Tibial nerve (tissue), 4 donors: ENCODE measurements at regions not wholly inside any gene's neighbourhood (a gene's known extent, or its start where the extent isn't known, plus 50 kb on each side); places are given as distances from the start of the nearest gene placed in this dataset.

Source experiments
- DNase-seq, 2 donors: peaks; one replicate each; pipeline ENCODE4 v3.0.0-alpha.2; 2019; ENCODE audit warnings: low spot score in 2 of 2
- H3K27ac ChIP-seq, 4 donors: fragments of 200-600 bp; sonication (generic) in 3 of 4; one replicate each; pipeline ENCODE4 v1.5.1; 2017 to 2019; ENCODE audit warnings: mild to moderate bottlenecking in 1 of 4
- H3K27me3 ChIP-seq, 2 donors: fragments of 200-600 bp; sonication (generic) in 1 of 2; one replicate each; pipeline versions ENCODE4 v1.5.1 to v1.6.0; 2017 to 2019
- H3K36me3 ChIP-seq, 3 donors: fragments of 200-600 bp; sonication (generic); one replicate each; pipeline ENCODE4 v1.5.1; 2018 to 2019
- H3K4me1 ChIP-seq, 4 donors: fragments of 200-600 bp; sonication (generic) in 3 of 4; one replicate each; pipeline ENCODE4 v1.5.1; 2017 to 2019
- H3K4me3 ChIP-seq, 4 donors: fragments of 200-600 bp; sonication (generic) in 3 of 4; one replicate each; pipeline ENCODE4 v1.5.1; 2017 to 2019; ENCODE audit warnings: mild to moderate bottlenecking in 1 of 4, moderate library complexity in 1 of 4
- H3K9me3 ChIP-seq, 4 donors: fragments of 200-600 bp; sonication (generic) in 3 of 4; one replicate each; pipeline ENCODE4 v1.5.1; 2017 to 2019
- CTCF ChIP-seq, 5 experiments: fragments of 200-600 bp in 3 of 5; fragments of 450-650 bp in 2 of 5; sonication (generic) in 3 of 5; IDR thresholded peaks; one replicate each; pipeline ENCODE4 v1.5.1; 2016 to 2019; ENCODE audit warnings: antibody characterized with exemption in 5 of 5, mild to moderate bottlenecking in 3 of 5, moderate library complexity in 2 of 5
- EP300 ChIP-seq, 2 donors: sonication (generic); formaldehyde crosslinking; IDR thresholded peaks; one replicate each; pipeline ENCODE4 v1.6.1; 2017; ENCODE audit warnings: antibody characterized with exemption in 2 of 2, mild to moderate bottlenecking in 1 of 2
- POLR2A ChIP-seq, 2 donors: fragments of 450-650 bp; IDR thresholded peaks; one replicate each; pipeline ENCODE4 v1.6.1; 2017; ENCODE audit warnings: antibody characterized with exemption in 2 of 2, mild to moderate bottlenecking in 2 of 2, moderate library complexity in 2 of 2
- WGBS, 2 donors: methylation state at CpG; one replicate each; pipeline ENCODE4 v1.1.5; 2018; 5-methylcytosine and 5-hydroxymethylcytosine counted together

- 86 to 88% methylated on average over 5 of the region's 5 CpGs for WGBS, 2 donors
- no peak overlapping the region for H3K4me3 ChIP-seq
- no peaks in the 10 kb centered on the region for H3K27me3 ChIP-seq
- DNase-seq: no peak
- TF ChIP-seq EP300 (IDR thresholded peaks at IDR 0.05) (no peak), POLR2A (IDR thresholded peaks at IDR 0.05) (no peak), CTCF (IDR thresholded peaks at IDR 0.05) (no peak)
- H3K36me3 ChIP-seq: no peaks in the 10 kb centered on the region
- H3K27ac ChIP-seq: no peak overlapping the region
- no peaks in the 10 kb centered on the region for H3K9me3 ChIP-seq
- no peaks in the 10 kb centered on the region for H3K4me1 ChIP-seq
These were observed 197.3 kb downstream of the HUNK start for GRCh38 chr21:32070126-32070525.

- no peaks in the 10 kb centered on the region for H3K9me3 ChIP-seq
- H3K4me1 ChIP-seq: no peaks in the 10 kb centered on the region
- no peak overlapping the region for H3K27ac ChIP-seq
- no peak for TF ChIP-seq EP300 (IDR thresholded peaks at IDR 0.05)
- TF ChIP-seq CTCF (IDR thresholded peaks at IDR 0.05): no peak
- no peak for TF ChIP-seq POLR2A (IDR thresholded peaks at IDR 0.05)
- no peaks in the 10 kb centered on the region for H3K27me3 ChIP-seq
- no peak for DNase-seq
- no peak overlapping the region for H3K4me3 ChIP-seq
- no peaks in the 10 kb centered on the region for H3K36me3 ChIP-seq
- 90 to 92% methylated on average over 10 of the region's 10 CpGs for WGBS, 2 donors
These were observed 192.8 kb downstream of the HUNK start for GRCh38 chr21:32065654-32066053.

- Histone ChIP-seq H3K36me3 (no peaks in the 10 kb centered on the region), H3K27ac (no peak overlapping the region), H3K4me3 (no peak overlapping the region), H3K27me3 (no peaks in the 10 kb centered on the region), H3K4me1 (no peaks in the 10 kb centered on the region), H3K9me3 (no peaks in the 10 kb centered on the region)
- DNase-seq: no peak
- WGBS, 2 donors: 74 to 77% methylated on average over 6 of the region's 6 CpGs
- TF ChIP-seq POLR2A (IDR thresholded peaks at IDR 0.05) (no peak), CTCF (IDR thresholded peaks at IDR 0.05) (no peak), EP300 (IDR thresholded peaks at IDR 0.05) (no peak)
These were observed 191.6 kb downstream of the HUNK start for GRCh38 chr21:32064281-32064910.

- TF ChIP-seq POLR2A (IDR thresholded peaks at IDR 0.05): no peak
- no peak for TF ChIP-seq CTCF (IDR thresholded peaks at IDR 0.05)
- TF ChIP-seq EP300 (IDR thresholded peaks at IDR 0.05): no peak
- Histone ChIP-seq H3K9me3 (no peaks in the 10 kb centered on the region), H3K4me3 (no peak overlapping the region), H3K4me1 (no peaks in the 10 kb centered on the region), H3K36me3 (no peaks in the 10 kb centered on the region), H3K27ac (no peak overlapping the region), H3K27me3 (no peaks in the 10 kb centered on the region)
- DNase-seq: no peak
- WGBS, 2 donors: 69 to 71% methylated on average over 6 of the region's 6 CpGs
These were observed 189.9 kb downstream of the HUNK start for GRCh38 chr21:32062591-32063227.

GRCh38 chr21:32061729-32062128 is 188.9 kb downstream of the HUNK start:
- Histone ChIP-seq H3K4me3 (no peak overlapping the region), H3K4me1 (no peaks in the 10 kb centered on the region), H3K27me3 (no peaks in the 10 kb centered on the region), H3K27ac (no peak overlapping the region), H3K36me3 (no peaks in the 10 kb centered on the region), H3K9me3 (no peaks in the 10 kb centered on the region)
- DNase-seq: no peak
- TF ChIP-seq CTCF (IDR thresholded peaks at IDR 0.05) (no peak), EP300 (IDR thresholded peaks at IDR 0.05) (no peak), POLR2A (IDR thresholded peaks at IDR 0.05) (no peak)
- WGBS, 2 donors: 95 to 97% methylated on average over 1 of the region's 1 CpG
